PC-3 (cell line): ENCODE measurements at regions not wholly inside any gene's neighbourhood (a gene's known extent, or its start where the extent isn't known, plus 50 kb on each side); places are given as distances from the start of the nearest gene placed in this dataset.

ENCODE experiments used
- EZH2 ChIP-seq: fragments of 300-600 bp; sonication (generic); IDR thresholded peaks from one replicate; pipeline ENCODE4 v1.6.1; 2017; ENCODE audit warnings: antibody characterized with exemption, mild to moderate bottlenecking, low read length; ENCODE audit not compliant: unreplicated experiment
- EZH2phosphoT487 ChIP-seq: fragments of 300-600 bp; sonication (generic); IDR thresholded peaks from 2 replicates; pipeline ENCODE4 v1.6.1; 2018; ENCODE audit warnings: mild to moderate bottlenecking, antibody characterized with exemption, low read length, borderline replicate concordance
- TF ChIP-seq, protein P1 (sequence below): fragments of 300-600 bp; sonication (generic); conservative IDR thresholded peaks from 2 replicates; pipeline ENCODE4 v1.5.1; 2017; ENCODE audit warnings: antibody characterized with exemption, low read depth, mild to moderate bottlenecking, low read length

DNA sequence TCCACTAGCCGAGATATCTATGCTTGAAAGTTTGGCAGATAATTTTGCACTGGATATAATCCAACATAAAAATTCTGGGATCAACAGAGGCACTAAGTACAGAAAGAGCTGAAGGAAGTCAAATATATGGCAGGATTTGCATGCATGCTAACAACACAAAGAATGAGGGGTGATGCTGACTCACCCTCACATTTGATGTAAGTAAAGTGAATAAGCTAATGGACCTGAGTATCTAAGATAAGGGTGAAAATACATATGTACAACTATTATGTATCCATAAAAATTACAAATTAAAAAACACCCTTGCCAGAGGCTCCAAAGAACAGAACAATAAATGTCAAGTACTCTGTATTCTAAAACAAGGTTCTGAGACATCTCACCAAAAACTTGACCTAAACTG, 63.8 kb upstream of the PRDX4 start:
- TF ChIP-seq, protein P1, sequence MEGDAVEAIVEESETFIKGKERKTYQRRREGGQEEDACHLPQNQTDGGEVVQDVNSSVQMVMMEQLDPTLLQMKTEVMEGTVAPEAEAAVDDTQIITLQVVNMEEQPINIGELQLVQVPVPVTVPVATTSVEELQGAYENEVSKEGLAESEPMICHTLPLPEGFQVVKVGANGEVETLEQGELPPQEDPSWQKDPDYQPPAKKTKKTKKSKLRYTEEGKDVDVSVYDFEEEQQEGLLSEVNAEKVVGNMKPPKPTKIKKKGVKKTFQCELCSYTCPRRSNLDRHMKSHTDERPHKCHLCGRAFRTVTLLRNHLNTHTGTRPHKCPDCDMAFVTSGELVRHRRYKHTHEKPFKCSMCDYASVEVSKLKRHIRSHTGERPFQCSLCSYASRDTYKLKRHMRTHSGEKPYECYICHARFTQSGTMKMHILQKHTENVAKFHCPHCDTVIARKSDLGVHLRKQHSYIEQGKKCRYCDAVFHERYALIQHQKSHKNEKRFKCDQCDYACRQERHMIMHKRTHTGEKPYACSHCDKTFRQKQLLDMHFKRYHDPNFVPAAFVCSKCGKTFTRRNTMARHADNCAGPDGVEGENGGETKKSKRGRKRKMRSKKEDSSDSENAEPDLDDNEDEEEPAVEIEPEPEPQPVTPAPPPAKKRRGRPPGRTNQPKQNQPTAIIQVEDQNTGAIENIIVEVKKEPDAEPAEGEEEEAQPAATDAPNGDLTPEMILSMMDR: no peak
- TF ChIP-seq EZH2: no peak
- TF ChIP-seq EZH2phosphoT487: no peak
